KBM-7 (cell line): ENCODE measurements at regions not wholly inside any gene's neighbourhood (a gene's known extent, or its start where the extent isn't known, plus 50 kb on each side); places are given as distances from the start of the nearest gene placed in this dataset.

Experiments used
- DNase-seq: peaks from one replicate; pipeline ENCODE4 v3.0.0-alpha.2; 2015
- in situ Hi-C: fragments of 300-500 bp; cut with MboI; formaldehyde crosslinking; loops from 2 replicates; pipeline ENCODE4 v1.14.3; 2020; ENCODE audit warnings: low sequenced_read_pairs, low pct_unique_long_range_greater_than_20kb, mixed read lengths

DNA sequence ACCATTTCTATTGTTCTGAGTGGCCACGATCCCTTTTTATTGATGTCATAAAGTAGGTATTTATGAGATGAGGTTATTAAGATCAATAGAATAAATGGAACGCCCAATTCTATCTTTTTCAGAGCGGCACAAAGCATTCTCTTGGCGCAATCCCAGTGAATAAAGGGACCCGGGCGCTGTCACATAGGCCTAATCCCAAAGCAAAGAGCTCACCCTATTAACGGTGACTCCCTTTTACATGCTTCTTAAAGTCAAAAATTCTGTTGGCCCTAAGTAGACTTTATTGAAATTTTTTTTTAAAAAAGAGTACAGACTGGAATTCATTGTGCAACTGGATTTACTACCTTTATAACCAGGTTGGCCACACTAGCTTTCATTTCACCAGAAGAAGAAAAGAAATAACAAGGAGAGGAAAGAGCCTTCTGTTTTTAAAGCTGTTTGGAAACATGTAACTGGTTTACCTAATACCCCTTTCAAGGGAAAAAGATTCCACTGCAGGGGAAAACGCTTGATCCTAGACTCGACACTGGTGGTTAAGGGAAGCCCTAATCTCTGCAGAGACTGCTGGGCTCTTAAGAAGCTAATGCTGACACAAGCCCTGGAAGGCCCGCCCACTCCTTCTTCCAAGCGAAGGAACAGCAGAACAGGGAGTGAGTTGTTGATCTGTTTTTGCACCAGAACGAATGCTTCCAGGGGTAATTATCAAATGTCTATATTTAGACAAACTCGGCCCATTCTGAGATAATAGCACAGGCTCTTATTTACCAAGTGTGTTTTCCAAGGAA is 381.2 kb downstream of the BCL11B start:
- no peak for DNase-seq
- in situ Hi-C loops = no loop called here

DNA sequence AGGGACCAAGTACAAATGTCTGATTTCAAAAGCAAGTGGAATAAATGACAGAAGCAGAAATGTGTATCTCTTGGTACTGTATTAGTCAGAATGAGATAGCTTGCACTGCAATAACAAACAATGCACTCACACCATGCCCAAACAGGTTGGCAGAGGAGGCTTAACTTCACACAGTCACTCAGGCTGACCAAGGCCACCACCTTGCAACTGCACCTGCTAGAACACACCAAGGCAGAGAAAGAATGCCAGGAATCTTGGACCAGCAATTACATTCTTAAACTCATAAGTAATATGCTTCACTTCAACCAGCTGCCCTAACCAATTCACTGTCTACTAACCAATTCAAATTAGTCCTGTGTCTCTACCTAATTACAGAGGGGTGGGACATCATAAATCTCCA is 378.3 kb downstream of the BCL11B start:
- no peak for DNase-seq
- in situ Hi-C loops = no loop called here

DNA sequence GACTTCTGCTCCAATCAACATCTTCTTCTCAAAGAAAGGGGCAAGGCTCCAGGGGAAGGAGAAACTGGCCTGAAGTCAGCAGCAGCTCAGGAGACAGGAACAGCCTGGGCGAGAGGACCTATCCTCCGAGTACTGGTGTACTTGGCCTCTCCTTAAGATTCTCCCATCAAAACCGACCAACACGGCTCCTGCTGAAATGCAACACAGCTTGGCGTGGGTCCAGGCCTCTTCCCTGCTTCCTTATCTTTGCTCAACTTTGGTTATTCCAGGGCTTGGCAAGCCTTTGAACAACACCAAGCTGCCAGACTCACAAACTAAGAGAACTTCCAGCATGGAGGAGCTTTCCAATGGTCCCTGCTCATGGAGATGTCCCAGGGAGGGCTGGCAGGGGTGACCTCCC is 377.4 kb downstream of the BCL11B start:
- no peak for DNase-seq
- in situ Hi-C loops = no loop called here

DNA sequence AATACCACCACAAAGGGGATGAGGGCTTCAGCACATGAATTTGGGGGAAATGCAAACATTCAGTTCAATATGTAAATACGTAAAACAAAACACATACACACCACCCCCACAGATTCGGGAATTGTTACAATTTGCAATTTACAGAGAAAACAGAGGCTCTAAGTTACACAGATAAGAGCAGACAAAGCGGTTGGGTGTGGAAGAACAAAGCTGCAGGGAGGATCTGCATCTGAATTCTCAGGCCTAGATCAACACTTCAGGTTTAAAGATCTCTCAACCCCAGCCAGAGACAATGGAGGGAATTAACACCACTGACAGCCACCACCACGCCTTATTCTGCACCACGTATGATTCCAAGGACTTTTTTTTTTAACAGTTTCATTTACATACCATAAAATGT is 375.5 kb downstream of the BCL11B start:
- no peak for DNase-seq
- in situ Hi-C loops = no loop called here

DNA sequence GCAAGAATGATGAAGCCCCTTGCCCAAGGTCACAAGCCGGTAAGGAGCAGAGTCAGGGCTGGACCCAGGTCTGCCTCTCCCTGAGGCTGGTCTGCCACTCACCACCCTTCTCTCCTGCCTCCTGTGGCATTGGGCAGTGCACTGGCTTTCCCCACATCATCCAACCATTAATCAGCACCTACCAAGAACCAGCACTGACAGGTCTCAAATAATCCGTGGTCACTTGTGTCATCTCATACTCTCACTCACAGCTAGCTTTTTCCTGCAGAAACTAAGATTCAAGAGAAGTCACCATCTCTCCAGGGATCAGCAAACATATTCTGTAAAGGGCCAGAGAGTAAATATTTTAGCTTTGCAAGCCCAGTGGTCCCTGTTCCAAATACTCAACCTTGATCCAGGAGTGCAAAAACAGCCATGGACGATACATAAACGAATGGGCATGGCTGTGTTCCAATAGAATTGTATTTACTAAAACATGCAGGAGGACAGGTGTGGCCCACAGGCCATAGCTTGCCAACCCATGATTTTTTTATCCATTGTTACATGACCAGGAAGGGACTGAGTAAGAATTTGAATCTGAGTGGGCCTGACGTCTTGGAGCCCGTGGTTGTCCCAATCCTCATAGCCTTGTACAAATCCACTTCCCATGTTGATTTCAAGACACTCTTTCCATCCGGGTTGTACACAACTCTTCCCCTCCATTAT is 374.2 kb downstream of the BCL11B start:
- in situ Hi-C loops = no loop called here
- no peak for DNase-seq

DNA sequence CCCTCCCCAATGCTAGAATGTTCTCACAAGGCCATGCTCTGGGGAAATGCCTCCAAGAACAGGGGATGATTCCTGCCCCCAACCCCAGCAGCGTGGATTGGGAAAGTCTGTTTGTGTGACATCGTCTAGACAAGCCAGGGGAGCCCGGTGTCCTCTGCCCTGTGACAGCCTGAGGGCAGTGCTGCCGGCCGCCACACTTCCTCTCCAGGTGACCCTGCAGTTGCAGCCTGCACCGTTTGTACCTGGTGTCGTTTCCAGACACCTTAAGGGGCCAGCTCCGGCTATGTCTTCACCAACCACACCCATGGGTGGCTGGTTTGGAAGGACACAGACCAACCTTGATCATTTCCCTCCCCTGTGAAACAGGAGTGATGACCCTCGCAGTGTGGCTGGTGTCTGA is 372.6 kb downstream of the BCL11B start:
- DNase-seq = no peak
- in situ Hi-C loops = no loop called here

DNA sequence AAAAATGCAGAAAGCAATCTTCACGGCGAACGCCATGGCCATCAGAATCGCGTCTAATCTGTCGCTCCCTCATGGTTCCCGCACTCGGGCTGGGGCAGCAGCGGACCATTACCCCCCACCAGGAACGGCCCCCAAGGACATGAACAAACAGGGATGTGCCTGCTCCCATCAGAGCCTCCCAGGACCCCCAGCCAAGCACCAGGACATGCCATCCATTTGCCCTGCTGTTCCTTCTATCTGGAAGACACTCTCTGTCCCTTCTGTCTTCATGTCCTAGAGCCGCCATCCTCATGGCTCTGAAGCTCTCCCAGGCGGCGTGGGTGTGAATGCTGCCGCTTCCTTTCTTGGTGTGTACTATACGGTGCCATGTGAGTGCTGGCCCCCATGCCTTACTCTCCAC is 371.8 kb downstream of the BCL11B start:
- in situ Hi-C loops = no loop called here

DNA sequence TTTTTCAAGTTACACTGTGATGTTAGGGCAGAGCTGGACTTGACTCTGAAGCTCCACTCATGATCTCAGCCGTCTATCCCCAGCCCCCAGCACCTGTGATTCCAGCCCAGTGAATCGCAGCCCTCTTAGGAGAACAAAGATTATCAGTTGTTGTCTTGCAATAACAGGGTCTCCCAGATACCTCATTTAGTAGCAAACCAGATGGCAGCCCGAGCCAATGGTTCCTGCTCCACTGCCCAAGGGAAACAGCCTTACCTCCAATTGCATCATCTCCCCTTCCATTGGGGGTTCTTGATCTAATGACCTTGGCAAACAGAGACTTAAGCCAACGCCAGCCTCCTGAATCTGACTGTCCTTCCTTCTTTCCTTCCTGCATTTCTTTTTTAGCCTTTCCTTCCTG is 371.2 kb downstream of the BCL11B start:
- in situ Hi-C loops = no loop called here
- no peak for DNase-seq

More for the DNA sequence above, 371.8 kb downstream of the BCL11B start:
- DNase-seq = no peak

DNA sequence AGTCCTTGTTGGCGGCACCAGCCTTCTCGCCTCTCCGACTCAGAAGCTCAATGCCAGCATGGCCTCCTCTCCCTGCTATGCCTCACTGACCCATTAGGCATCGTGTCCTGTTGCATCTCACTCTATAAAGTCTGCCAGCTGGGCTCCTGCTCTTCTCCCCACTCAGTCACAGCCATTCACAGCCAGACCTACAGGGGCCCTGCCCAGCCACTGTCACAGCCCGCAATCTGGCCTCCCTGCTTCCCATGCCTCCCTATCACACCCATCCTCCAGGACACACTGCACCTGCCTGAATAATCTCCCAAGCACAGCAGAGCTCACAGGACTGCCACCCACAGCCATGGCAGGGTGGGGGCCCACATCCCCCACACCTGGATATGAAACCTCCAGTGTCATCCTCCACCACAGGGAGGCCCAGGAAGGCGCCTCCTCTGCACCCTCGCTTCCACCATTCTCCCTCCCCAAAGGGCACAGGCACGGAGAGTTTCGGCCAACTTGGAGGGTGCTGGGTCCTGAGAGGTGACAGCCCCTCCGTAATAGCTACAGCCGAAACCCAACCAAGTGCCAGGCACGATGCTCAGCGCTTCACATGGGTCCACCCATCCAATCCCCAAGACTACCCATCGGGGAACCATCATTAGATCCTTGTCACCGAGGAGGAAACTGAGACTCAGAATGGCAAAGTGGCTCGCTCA is 370.3 kb downstream of the BCL11B start:
- in situ Hi-C loops = no loop called here
- no peak for DNase-seq

DNA sequence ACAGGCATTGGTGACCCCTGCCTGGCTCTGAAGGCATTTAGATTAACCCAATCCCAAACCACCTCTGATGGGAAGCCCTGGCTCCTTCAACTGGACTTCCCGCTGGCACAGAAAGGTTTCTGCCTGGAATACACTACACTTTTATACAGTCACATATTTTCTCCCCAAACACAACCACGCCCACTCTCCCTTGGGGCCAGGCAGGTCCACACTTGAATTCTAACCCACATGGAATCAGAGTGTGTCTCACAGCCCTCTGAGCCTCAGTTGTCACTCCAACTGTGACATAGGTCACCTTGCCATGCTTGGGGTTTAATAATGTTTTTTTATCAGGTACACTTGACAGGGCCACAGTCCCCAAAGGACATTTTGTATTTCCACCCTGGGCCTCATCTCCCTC is 368.6 kb downstream of the BCL11B start:
- DNase-seq = no peak
- in situ Hi-C loops = no loop called here

DNA sequence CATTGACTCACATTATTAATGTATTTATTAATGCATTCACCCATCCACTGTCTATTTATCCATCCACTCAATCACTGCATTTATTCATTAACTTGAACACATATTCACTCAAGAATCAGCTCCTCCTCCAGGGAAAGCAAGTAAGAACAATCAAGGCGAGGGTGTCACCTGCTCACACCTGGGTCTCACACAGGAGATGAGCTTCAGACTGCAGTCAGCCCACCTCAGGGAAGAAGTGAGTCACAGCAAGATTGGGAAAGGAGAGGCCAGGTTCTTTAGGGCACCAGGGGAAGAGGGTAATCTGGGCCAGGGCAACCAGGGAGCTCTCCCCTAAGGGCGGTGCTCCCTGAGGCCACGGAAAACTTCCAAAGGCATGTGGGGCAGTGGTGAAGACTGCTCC is 367.3 kb downstream of the BCL11B start:
- DNase-seq = no peak
- in situ Hi-C loops = no loop called here

DNA sequence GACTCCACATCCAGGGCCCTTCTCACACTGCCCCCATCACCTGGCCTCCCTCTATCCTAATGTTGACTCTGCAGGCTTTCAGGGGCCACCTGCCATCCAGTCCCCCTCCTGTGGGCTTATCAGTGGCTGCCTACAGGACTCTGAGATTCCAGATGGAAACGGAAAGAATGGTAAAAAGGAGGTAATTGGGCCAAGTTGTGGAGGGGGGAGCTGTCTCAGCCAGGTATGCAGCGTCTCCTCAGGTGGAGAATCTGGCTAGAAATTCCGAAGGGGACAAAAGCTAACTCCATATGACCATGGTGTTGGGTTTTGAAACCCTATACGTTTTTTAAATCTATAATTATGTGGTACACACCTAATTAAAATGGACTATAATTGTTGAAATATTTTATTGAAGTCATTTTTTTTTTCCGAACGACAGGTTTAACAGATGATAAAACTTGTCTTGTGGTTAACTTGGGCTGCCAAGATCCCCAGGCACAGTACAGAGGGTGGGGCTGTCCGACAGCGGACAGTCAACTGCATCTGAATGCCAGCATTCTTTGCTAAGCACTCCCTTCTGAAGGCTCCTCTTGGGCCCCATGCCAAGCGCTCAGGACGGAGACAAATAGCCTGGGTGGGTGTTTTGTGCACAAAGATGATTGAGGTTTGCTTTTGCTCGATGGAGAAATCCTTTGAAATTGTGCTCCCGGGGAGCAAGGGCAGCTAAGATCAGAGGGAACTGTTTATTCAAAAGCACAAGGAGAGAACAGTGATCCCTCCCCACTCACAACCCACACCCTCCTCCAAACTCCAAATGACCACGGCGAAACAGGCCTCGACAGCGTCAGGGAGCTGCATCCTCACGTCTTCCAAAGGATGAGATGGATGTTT is 365.6 kb downstream of the BCL11B start:
- in situ Hi-C loops = no loop called here
- DNase-seq = no peak

DNA sequence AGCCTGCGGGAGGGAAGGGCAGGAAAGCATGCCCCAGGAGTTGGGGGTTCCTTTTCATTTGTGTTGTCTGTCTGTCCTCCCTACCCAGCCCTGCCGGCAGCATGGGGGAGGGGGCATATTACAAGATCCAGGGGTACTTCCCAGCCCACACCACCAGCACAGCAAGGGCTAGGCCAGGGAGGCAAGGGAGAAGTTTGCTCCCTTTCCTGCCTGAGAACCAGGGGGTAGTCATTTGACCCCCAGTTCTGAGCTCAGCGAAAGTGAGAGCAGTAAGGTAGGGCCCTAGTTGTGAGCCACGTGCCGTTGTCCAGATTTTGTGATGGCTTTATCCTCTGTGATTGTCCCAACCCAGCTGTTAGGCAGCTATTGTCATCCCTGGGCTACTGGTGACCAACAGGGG is 364.7 kb downstream of the BCL11B start:
- in situ Hi-C loops = no loop called here
- no peak for DNase-seq

DNA sequence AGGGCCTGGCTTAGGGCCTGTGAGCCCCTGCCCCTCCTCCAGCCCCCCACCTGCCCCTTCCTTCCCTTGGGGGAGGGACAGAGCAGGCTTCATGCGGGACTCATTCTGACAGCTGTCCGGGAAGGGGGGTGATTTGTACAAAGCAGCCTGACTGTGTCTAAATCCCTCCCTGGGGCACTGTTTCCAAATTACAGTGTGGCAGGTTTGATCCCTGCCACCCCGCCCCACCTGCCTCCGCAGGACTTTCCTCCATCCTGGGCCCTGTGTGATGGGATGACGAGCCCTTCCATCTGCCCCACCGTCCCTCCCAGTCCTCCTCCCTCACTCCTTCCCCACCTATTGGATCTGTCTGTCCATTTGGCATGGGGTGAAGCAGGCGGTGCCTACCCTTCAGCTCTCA is 363.9 kb downstream of the BCL11B start:
- no peak for DNase-seq
- in situ Hi-C loops = no loop called here

DNA sequence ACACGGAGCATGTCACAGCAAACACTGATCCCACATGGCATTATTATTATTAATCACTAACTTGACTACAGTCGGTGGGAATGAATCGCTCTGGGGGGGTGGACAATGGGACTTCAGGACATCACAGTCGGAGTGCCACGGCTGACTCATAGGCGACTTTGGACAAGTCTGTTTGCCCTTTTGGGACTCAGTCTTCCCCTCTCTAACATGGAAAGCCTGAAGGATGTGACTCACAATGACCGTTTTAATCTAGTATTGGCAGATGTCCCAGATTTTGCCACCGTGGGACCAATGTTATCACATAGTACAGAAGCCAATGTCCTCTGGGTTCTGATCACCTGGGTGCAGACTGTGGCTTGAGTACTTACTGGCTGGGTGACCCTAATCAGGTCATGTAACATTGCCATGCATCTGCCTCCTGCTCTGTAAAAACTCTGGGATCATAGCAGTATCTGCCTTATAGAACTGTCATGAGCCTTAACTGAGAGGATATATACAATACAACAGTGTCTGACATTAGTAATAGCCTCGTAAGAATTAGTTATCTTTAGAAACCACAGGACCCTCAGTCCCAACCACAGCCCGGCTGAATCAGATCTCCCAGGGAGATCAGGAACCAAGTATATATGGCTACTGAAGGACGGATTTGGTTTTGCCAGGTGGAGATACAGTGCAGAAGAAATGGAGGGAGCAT is 362.6 kb downstream of the BCL11B start:
- DNase-seq = no peak

DNA sequence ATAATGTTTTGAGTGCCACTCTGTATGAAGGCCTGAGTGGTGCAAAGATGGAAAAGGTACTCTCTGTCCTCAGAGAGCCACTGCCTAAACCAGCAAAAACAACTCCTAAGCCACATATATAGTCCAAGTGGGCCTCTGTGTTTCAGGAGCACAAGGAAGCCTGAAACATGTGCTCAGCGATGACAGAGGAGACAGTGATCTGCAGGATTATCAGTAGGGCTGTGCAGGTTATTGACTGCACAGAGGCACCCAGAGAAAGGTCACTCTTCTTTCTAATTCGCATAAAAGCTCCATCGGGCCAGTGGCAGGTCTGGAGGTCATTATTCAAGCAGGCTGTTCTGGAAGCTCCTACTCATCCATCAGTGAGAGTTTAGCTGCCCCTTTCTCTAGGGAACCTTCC is 361.9 kb downstream of the BCL11B start:
- no peak for DNase-seq
- in situ Hi-C loops = no loop called here

More for the DNA sequence above, 362.6 kb downstream of the BCL11B start:
- in situ Hi-C loops = no loop called here

DNA sequence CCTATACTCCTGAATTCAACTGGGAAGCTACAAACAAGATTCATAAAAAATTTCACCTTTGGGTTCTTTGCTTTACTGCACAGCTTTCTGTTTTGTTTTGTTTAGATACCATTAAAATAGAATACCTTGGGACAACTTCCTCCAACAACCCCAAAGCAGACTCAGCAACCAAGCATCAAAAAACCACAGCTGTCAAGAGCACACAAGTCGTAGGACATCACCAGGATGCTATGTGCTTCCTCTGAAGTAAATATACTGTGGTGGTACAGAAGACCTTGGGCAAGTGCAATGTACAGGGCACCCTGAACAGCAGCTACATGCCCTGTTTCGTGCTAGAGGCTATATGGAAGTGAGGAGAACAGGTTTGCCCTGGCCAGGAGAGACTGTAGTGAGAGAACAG is 359.3 kb downstream of the BCL11B start:
- in situ Hi-C loops = no loop called here
- no peak for DNase-seq

DNA sequence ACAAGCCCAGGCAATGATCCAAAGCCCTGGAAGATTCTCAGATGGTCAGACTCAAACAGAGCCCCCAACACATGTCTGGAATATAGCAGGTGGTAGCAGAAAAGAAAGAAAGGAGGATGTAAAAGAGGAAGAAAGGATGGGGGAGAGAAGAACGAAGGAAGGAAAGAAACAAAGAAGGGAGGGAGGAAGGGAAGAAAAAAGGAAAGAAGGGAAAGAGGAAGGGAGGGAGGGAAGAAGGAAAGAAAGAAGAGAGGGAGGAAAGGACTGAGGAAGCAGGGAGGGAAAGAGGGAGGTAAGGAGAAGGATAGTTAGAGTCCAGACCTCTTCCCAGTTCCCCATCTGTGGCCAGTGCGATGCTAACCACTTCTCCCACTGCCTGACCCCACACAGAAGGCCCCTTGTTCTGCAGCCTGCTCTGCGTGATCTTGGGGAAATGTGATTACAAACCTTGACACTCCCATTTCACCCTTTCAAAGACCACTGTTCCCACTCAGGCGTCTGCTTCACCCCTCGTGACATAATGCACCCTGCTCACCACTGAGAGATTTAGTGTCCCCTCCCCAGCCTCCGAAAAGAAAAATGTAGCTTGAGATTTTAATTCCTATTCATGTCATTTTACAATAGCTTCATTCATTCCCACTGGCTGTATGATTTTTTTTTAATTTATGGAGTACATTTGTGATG is 357.9 kb downstream of the BCL11B start:
- DNase-seq = no peak
- in situ Hi-C loops = no loop called here
